ENCODE measurements at regions not wholly inside any gene's neighbourhood (a gene's known extent, or its start where the extent isn't known, plus 50 kb on each side); places are given as distances from the start of the nearest gene placed in this dataset.

DNA sequence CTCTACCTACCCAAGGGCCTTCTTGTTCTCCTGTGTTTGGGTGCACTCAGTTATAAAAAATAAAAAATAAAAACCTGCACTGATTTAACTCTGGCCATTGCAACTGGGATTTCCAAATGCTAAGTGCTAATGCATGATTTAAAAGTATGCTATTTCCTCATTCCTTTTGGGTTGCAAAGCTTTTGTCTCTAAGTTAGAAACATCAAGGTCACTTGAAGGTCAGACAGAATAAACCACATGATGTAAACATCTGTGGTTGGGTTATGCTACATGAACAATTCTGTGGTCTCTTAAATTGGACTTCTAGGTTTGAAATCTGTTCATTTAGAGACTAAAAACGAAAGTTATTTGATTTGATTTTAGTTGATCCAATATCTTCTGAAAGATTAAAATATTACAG lies 1547.4 kb upstream of the TENM3 start:
- Histone ChIP-seq H3K79me2 (ENCODE audit: insufficient read depth, low read length) (no peaks in the 10 kb centered on the region), H3K4me1 (ENCODE audit: insufficient read depth, low read length) (no peaks in the 10 kb centered on the region), H3K36me3 (ENCODE audit: insufficient read depth, low read length) (no peaks in the 10 kb centered on the region), H3K4me3 (ENCODE audit: insufficient read depth, low read length) (no peak overlapping the region), H2AFZ (ENCODE audit: low read length) (no peak overlapping the region), H4K20me1 (ENCODE audit: insufficient read depth, low read length) (no peaks in the 10 kb centered on the region), H3K27me3 (ENCODE audit: insufficient read depth, low read length) (no peaks in the 10 kb centered on the region), H3K4me2 (ENCODE audit: insufficient read depth, low read length) (no peak overlapping the region), H3K27ac (ENCODE audit: low read depth, low read length) (no peak overlapping the region), H3K9me3 (ENCODE audit: low read depth, low read length) (peaks cover 5% of the 10 kb centered on the region)
- no peak for DNase-seq (ENCODE audit: insufficient read length, low spot score, missing footprints)
- TF ChIP-seq, protein P1, sequence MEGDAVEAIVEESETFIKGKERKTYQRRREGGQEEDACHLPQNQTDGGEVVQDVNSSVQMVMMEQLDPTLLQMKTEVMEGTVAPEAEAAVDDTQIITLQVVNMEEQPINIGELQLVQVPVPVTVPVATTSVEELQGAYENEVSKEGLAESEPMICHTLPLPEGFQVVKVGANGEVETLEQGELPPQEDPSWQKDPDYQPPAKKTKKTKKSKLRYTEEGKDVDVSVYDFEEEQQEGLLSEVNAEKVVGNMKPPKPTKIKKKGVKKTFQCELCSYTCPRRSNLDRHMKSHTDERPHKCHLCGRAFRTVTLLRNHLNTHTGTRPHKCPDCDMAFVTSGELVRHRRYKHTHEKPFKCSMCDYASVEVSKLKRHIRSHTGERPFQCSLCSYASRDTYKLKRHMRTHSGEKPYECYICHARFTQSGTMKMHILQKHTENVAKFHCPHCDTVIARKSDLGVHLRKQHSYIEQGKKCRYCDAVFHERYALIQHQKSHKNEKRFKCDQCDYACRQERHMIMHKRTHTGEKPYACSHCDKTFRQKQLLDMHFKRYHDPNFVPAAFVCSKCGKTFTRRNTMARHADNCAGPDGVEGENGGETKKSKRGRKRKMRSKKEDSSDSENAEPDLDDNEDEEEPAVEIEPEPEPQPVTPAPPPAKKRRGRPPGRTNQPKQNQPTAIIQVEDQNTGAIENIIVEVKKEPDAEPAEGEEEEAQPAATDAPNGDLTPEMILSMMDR (IDR thresholded peaks at IDR 0.05; ENCODE audit: extremely low read depth, low read depth, low read length) = no peak

DNA sequence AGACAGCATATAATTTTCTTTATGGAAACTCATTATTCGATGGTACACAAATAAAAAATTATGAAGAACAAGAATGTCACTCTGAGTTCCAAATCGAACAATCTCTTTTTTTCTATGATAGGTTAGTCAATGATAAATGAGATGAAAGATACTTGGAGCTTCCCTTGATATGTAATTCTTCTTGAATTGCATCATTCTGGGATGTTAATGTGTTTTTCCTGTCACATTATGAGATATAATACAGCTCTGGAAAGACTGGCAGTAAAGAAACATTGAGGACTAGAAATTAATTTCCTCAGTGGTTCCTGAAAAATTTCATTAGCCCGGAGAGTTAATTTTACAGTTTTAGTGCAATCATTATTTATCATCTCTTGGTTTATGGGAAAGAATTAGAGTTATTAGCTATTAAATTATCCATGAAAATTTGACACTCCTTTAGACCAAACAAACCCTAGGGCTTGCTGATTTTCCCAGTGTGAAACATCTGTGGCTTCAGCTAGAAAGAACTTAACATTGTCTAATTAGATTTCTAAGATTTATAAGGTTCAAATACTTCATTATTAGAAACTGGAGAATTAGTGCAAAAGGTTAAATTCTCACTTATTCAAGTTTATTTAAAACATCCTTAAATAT lies 1546.6 kb upstream of the TENM3 start:
- Histone ChIP-seq H3K27me3 (ENCODE audit: insufficient read depth, low read length) (no peaks in the 10 kb centered on the region), H3K9me3 (ENCODE audit: low read depth, low read length) (peaks cover 5% of the 10 kb centered on the region), H3K79me2 (ENCODE audit: insufficient read depth, low read length) (no peaks in the 10 kb centered on the region), H3K4me1 (ENCODE audit: insufficient read depth, low read length) (no peaks in the 10 kb centered on the region), H3K36me3 (ENCODE audit: insufficient read depth, low read length) (no peaks in the 10 kb centered on the region), H3K27ac (ENCODE audit: low read depth, low read length) (no peak overlapping the region), H3K4me3 (ENCODE audit: insufficient read depth, low read length) (no peak overlapping the region), H2AFZ (ENCODE audit: low read length) (no peak overlapping the region), H3K4me2 (ENCODE audit: insufficient read depth, low read length) (no peak overlapping the region), H4K20me1 (ENCODE audit: insufficient read depth, low read length) (no peaks in the 10 kb centered on the region)
- TF ChIP-seq, protein P1 (IDR thresholded peaks at IDR 0.05; ENCODE audit: extremely low read depth, low read depth, low read length) = no peak
- no peak for DNase-seq (ENCODE audit: insufficient read length, low spot score, missing footprints)

DNA sequence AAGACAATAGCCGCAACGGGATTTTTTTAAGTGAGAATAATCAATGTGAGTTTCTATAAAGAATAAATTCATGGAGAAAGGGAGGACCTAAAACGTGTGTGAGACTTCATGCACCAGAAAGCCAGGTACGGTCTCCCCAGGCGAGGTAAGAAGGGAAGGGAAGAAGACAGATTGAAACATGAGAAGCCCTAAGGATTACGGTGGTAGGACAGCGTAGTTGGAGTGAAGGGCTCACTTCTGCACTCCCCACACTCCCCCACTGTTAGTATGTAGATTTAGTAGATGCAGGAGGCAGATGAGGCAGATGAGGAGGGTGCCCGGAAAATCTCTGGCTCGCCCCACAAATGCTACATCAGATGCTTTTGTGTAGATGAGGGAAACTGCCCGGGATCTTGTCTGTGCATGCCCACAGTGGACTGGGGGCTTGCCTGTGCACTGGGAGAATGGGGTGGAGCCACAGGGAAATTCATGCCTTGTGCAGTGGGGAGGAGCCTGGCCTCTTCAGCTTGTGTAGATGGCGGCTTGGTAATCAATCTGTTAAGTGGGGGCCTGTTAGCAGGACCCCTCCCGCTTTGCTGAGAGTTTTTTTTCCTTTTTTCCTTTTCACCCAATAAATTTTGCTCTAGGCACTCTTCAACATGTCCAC lies 1544.5 kb upstream of the TENM3 start:
- no peak for DNase-seq (ENCODE audit: insufficient read length, low spot score, missing footprints)
- no peaks in the 10 kb centered on the region for H3K79me2 ChIP-seq (ENCODE audit: insufficient read depth, low read length)
- H3K4me1 ChIP-seq (ENCODE audit: insufficient read depth, low read length) = no peaks in the 10 kb centered on the region
- no peak overlapping the region for H2AFZ ChIP-seq (ENCODE audit: low read length)
- no peaks in the 10 kb centered on the region for H3K36me3 ChIP-seq (ENCODE audit: insufficient read depth, low read length)
- no peaks in the 10 kb centered on the region for H3K27me3 ChIP-seq (ENCODE audit: insufficient read depth, low read length)
- no peaks in the 10 kb centered on the region for H4K20me1 ChIP-seq (ENCODE audit: insufficient read depth, low read length)
- H3K4me3 ChIP-seq (ENCODE audit: insufficient read depth, low read length) = no peak overlapping the region
- peaks cover 5% of the 10 kb centered on the region for H3K9me3 ChIP-seq (ENCODE audit: low read depth, low read length)
- TF ChIP-seq, protein P1 (IDR thresholded peaks at IDR 0.05; ENCODE audit: extremely low read depth, low read depth, low read length) = no peak
- H3K4me2 ChIP-seq (ENCODE audit: insufficient read depth, low read length) = no peak overlapping the region
- H3K27ac ChIP-seq (ENCODE audit: low read depth, low read length) = no peak overlapping the region

DNA sequence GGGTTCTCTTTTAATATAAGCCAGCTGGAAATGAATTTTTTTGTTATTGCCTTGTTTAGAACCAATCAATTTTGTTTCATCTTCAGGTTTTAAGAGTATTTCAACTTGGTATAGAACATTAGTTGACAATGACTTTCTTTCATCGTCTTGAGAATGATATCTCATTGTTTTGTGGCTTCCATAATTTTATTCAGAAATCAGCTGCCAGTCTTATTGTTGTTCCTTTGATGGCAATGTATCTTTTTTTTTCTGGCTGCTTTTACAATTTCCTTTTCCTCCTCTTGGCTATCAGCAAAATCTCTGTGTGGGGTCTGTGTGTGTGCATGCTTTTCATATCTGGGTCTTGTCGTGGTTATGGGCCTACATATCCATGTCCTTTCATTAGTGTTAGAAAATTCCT lies 1536.4 kb upstream of the TENM3 start:
- no peak for DNase-seq (ENCODE audit: insufficient read length, low spot score, missing footprints)
- Histone ChIP-seq H3K9me3 (ENCODE audit: low read depth, low read length) (no peaks in the 10 kb centered on the region), H3K27ac (ENCODE audit: low read depth, low read length) (no peak overlapping the region), H2AFZ (ENCODE audit: low read length) (no peak overlapping the region), H3K79me2 (ENCODE audit: insufficient read depth, low read length) (no peaks in the 10 kb centered on the region), H4K20me1 (ENCODE audit: insufficient read depth, low read length) (no peaks in the 10 kb centered on the region), H3K27me3 (ENCODE audit: insufficient read depth, low read length) (no peaks in the 10 kb centered on the region), H3K4me1 (ENCODE audit: insufficient read depth, low read length) (no peaks in the 10 kb centered on the region), H3K4me2 (ENCODE audit: insufficient read depth, low read length) (no peak overlapping the region), H3K4me3 (ENCODE audit: insufficient read depth, low read length) (no peak overlapping the region), H3K36me3 (ENCODE audit: insufficient read depth, low read length) (no peaks in the 10 kb centered on the region)
- TF ChIP-seq, protein P1 (IDR thresholded peaks at IDR 0.05; ENCODE audit: extremely low read depth, low read depth, low read length) = no peak
